HG03064 (cell line): ENCODE measurements at regions not wholly inside any gene's neighbourhood (a gene's known extent, or its start where the extent isn't known, plus 50 kb on each side); places are given as distances from the start of the nearest gene placed in this dataset.
"Not testable (repeated sequence)": the region's sequence is repeated elsewhere in the genome, so short reads cannot be mapped to it uniquely, and the experiment has no call there.

Source experiments
- ATAC-seq: cut with Tn5 transposase; IDR thresholded peaks from one replicate; pipeline ENCODE4 v1.9.1; 2021; ENCODE audit warnings: low read depth; ENCODE audit not compliant: unreplicated experiment

DNA sequence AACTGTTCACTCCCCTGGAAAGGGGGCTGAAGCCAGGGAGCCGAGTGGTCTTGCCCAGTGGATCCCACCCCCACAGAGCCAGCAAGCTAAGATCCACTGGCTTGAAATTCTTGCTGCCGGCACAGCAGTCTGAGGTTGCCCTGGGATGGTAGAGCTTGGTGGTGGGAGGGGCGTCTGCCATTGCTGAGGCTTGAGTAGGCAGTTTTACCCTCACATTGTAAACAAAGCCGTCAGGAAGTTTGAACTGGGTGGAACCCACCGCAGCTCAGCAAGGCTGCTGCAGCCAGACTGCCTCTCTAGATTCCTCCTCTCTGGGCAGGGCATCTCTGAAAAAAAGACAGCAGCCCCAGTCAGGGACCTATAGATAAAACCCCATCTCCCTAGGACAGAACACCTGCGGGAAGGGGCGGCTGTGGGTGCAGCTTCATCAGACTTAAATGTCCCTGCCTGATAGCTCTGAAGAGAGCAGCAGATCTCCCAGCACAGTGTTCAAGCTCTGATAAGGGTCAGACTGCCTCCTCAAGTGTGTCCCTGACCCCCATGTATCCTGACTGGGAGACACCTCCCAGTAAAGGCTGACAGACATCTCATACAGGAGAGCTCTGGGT is 140.0 kb upstream of the C1GALT1 start:
- ATAC-seq = not testable (repeated sequence)

- ATAC-seq = no peak
Measured at GRCh38 chr7:7044806-7045205, 137.5 kb upstream of the C1GALT1 start.

DNA sequence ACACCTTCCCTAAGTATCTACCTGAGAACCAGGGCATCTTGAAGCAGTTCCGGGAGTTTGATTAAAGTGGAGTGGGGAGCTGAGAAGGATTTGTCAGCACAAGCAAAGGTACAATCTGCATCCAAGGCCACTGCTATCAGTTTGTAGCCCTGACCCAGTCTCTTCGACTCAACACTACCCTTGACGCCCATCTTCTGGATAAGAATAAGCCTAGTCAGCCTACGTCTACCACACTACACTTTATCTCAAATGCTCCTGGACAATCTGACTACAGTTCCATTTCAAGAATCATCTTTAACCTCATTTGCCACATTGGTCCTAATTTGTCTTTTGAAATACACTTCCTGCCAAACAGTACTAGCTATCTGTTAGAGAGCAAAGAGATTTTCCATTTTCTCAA is 134.1 kb upstream of the C1GALT1 start:
- ATAC-seq = no peak

DNA sequence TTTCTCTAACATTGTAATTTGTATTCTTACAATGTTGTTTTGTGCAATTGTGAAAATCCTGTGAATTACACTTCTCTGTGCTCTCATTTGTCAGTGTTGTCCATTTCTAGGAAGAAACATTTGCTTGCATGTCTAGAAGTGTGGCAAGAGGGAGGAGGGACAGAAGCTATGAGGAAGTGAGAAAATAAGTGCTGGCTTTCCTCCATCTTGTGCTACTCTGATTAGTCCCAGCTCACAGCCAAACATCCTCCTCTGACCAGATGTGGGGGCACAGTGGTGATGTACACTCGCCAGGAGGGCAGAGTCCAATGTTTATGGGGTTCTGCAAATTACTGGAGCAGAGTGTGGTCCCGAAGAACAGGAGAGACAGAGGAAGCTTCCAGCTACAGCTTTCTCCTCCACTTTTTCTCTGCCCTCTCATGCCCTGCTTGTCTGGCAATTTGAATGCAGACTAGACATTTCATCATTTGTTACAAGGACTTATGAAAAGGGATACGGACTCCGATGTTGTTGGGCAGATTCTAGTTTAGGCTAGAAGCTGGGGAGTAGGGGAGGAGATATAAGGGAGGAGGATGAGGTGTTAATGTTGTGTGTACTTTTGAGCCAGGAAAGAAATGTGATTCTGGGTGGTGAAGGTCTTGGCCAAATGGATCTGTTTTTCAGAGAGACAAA is 131.0 kb upstream of the C1GALT1 start:
- no peak for ATAC-seq

DNA sequence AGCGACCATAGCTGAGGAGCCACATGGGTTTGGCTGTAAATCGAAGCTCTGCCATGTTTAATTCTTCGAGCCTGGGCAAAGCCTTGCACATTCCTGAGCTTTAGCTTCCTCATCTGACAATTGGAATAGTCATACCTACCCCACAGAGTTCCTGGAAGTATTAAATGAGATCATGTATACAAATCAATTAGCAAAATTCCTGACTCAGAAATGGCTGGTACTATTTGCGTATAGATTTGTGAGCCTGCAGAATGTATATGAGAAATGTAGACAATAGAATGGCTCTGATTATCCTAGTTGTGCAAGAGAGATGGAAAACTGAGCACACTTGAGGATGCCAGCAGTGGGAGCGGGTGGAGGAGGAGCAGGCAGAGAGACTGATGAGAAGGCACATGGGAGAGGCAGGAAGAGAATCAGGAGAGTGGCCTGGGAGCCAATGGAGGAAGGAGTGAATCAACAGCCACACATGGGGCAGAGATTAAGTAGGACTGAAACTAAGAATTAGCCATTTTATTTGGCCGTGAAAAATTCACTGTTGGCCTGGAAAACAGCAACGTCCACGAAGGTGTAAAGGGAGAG is 128.0 kb upstream of the C1GALT1 start:
- no peak for ATAC-seq

- ATAC-seq = no peak
Measured at GRCh38 chr7:7060828-7061599, 121.3 kb upstream of the C1GALT1 start.

DNA sequence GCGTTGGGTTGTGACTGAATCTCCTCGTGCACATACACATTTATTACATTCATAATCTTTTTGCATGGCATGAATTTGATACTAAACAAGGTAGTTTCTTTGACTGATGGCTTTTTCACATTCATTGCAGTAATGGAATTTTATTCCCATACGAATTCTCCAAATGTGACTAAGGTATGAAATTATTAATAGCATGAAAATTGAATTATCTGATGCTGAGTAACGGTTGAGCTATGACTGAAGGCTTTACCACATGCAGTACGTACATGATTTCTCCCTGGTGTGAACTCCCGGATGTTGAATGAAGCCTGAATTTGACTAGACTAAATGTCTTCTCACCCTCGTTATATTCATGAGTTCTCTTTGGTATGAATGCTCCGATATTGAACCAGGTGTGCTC is 104.4 kb upstream of the C1GALT1 start:
- ATAC-seq = no peak

DNA sequence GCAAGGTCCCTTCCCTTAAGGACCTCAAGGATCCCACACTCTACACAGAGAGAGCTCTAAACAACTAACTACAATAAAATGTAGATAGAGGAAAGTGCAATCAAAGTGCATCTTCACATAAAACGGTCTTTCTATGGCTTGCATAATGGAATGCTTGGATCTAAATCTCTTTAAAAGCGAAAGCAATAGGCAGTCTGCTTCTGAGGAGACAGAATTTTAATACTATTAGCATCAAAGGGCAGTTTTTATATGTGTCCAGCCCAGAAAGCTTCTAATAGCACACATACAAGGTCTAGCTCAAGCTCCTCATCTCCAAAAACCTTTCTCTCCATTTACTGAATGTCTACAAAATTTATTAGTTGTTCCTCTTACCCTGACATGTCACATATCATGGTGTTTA is 101.5 kb upstream of the C1GALT1 start:
- no peak for ATAC-seq

GRCh38 chr7:7090460-7090859 is 91.9 kb upstream of the C1GALT1 start:
- no peak for ATAC-seq

- ATAC-seq = no peak
Measured at GRCh38 chr7:7098280-7098818, 84.0 kb upstream of the C1GALT1 start.

DNA sequence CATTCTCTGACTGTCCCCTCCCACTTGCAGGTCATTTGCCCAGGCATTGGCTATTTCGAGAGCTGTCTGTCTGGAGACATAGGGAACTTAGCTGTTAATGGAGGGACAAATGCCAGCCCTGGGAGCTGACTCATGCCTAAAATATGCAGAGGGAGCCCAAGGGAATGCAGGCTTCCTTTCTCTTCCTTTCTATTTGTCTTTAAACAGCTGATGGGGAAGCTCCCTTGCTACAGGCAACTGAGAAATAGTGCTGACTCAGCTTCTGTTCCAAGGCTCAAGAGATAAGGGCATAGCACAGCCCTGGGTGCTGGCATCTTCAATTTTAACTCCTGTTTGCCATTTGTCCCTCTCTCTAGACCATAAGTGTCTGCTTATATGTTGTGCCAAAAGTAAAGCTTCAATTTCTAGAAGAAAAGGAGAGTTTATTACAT is 82.7 kb upstream of the C1GALT1 start:
- ATAC-seq = no peak

DNA sequence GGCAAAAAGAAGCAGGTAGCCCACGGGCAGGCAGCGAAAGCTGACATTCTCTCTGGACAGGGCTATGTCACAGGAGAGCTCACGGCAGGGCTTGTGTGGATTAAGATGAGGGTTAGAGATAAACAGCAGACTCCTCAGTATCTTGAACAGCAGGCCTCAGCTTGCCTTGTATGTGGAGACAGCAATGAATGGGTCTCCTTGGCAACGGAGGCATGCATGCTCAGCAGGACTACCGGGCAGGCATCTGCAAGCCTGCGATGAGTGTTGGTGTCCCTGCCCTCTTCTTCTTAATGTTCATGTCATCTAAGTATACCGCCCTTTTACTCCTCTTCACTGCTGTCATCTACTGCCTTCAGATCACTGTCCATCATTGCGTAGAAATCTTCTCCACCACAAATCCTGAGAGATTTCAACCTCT is 81.9 kb upstream of the C1GALT1 start:
- no peak for ATAC-seq

GRCh38 chr7:7102906-7103305 is 79.4 kb upstream of the C1GALT1 start:
- ATAC-seq = no peak

DNA sequence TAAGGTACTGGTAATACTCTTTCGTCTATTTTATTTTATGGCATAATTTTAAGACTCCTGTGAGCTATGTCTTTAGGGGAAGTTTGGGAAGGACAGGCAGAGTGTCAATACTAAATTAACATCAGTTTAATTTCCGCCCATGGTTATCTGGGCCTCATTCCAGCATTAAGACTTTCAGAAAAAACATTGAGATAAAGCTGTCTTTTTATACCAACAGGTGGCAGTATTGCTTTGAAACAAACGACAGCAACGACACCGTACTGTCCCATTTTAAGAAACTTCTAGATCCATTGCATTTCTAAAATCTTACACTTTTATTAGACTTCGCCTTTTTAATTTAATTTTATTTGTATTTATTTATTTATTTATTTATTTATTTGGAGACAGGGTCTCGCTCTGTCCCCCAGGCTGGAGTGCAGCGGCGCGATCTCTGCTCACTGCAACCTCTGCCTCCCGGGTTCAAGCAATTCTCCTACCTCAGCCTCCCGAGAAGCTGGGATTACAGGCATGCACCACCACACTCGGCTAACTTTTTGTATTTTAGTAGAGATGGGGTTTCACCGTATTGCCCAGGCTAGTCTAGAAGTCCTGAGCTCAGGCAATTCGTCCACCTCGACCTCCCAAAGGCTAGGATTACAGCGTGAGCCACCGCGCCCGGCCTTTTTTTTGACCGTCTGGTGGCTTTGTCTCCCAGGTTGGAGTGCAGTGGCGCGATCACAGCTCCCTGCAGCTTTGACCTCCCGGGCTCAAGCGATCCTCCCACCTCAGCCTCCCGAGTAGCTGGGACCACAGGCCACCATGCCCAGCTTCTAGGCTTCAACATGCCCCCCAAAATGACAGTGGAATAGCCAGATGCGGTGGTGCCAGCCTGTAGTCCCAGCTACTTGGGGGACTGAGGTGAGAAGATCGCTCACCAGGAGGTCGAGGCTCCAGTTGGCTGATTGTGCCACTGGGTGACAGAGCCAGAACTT is 78.7 kb upstream of the C1GALT1 start:
- ATAC-seq = peak; percentile 65

- no peak for ATAC-seq
Measured at GRCh38 chr7:7104314-7104698, 78.0 kb upstream of the C1GALT1 start.

- no peak for ATAC-seq
Measured at GRCh38 chr7:7104971-7105370, 77.4 kb upstream of the C1GALT1 start.

DNA sequence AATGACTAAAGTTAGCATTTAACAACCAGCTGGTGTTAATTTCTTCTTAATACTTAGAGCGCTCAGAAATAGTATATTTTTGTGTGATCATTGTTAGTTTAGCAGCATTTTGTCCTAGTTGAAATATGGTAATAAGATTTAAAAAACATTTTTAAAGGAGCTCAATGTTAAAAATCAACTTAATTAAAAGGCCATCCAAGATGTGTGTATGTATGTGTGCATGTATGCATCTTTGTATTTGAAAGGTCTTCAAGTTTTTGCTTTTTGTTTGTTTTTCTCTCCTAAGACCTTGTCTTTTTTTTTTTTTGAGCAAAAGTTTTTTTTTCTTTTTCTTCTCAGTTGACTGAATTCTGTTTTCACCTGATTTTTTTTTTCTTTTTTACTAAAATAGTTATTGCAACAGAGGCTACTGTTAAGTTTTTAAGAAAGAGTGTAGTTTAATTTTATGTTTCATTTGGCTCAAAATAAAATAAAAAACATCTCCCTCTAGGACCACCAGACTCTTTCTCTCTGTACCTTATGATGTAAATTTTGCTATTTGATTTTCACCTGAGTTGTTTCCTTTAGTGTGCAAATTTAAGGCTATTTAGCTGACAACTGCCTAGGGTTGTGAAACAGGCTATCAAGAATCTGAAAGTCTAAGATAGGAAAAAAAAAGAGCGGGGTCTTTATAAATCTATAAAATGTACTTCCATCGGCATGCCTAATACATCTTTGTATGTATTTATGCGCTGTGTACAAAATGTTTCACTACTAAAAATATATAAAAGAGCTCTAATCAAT is 76.4 kb upstream of the C1GALT1 start:
- no peak for ATAC-seq

DNA sequence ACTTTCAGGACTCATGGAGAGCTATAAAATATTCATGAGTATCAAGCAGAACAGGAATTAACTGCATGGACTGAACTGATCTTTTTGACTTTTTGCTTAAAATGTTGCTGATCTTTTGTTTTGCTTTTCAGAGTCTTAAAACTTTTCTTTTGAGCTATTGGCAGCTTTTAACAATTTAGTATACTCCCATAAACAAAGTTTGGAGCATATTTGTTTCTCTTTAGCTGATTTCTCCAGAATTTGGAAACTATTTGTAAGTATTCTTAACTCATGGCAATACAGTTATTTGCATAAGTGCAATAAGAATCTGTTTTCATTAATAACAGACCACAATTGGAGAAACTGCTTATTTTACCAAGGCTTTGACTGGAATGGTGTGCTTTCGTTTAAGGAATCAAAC is 73.4 kb upstream of the C1GALT1 start:
- no peak for ATAC-seq

DNA sequence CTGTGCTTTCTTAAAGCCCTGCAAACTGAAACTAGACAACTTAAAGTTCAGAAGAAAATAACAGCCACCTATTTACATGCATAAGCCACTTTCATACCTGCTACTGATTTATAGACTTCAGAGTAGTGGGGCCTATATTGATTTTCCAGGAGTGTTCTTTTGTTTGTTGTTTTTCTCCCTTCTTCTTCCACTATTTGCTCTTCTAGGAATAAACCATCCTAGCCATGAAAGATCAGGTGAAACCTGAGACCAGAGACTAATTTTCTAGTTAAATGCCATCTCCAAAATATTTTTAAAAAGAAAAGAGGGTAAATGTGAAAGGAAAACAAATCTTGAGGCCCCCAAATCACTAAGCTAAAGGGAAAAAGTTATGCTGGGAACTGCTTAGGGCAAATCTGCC is 72.4 kb upstream of the C1GALT1 start:
- ATAC-seq = no peak
